ENCODE measurements at regions not wholly inside any gene's neighbourhood (a gene's known extent, or its start where the extent isn't known, plus 50 kb on each side); places are given as distances from the start of the nearest gene placed in this dataset.
A peak's percentile ranks its signal among the peaks of the same experiment; 100 is the strongest.
"Not testable (repeated sequence)": the region's sequence is repeated elsewhere in the genome, so short reads cannot be mapped to it uniquely, and the experiment has no call there.

GRCh38 chr11:15667127-15667725, 552.5 kb downstream of the INSC start:
- DNase-seq: no peak

- DNase-seq: no peak
Observed at GRCh38 chr11:15668718-15669117, 554.0 kb downstream of the INSC start.

GRCh38 chr11:15670520-15671070, 555.9 kb downstream of the INSC start:
- DNase-seq: no peak

GRCh38 chr11:15671216-15671615, 556.5 kb downstream of the INSC start:
- DNase-seq: no peak

- DNase-seq: no peak
Observed at GRCh38 chr11:15672825-15673224, 558.1 kb downstream of the INSC start.

- DNase-seq: no peak
Observed at GRCh38 chr11:15673408-15673831, 558.7 kb downstream of the INSC start.

- no peak for DNase-seq
Observed at GRCh38 chr11:15674756-15675155, 560.0 kb downstream of the INSC start.

- DNase-seq: no peak
Observed at GRCh38 chr11:15675683-15676082, 561.0 kb downstream of the INSC start.

- DNase-seq: no peak
Observed at GRCh38 chr11:15677181-15677580, 562.5 kb downstream of the INSC start.

GRCh38 chr11:15683528-15683927, 568.8 kb downstream of the INSC start:
- no peak for DNase-seq

GRCh38 chr11:15685306-15685705, 570.6 kb downstream of the INSC start:
- DNase-seq: no peak

GRCh38 chr11:15686259-15686658, 571.5 kb downstream of the INSC start:
- not testable (repeated sequence) for DNase-seq

- DNase-seq: no peak
Observed at GRCh38 chr11:15687342-15687741, 572.6 kb downstream of the INSC start.

GRCh38 chr11:15688351-15688792, 573.6 kb downstream of the INSC start:
- peak; percentile 46 for DNase-seq

- DNase-seq: no peak
Observed at GRCh38 chr11:15690320-15690719, 575.6 kb downstream of the INSC start.

GRCh38 chr11:15692739-15693138, 578.0 kb downstream of the INSC start:
- DNase-seq: no peak

GRCh38 chr11:15695096-15695721, 580.5 kb downstream of the INSC start:
- no peak for DNase-seq

- no peak for DNase-seq
Observed at GRCh38 chr11:15696069-15696468, 581.3 kb downstream of the INSC start.

- DNase-seq: no peak
Observed at GRCh38 chr11:15697437-15698236, 582.9 kb downstream of the INSC start.

- DNase-seq: no peak
Observed at GRCh38 chr11:15698855-15699254, 584.1 kb downstream of the INSC start.

- DNase-seq: no peak
Observed at GRCh38 chr11:15699978-15700377, 585.3 kb downstream of the INSC start.

- DNase-seq: no peak
Observed at GRCh38 chr11:15700456-15700855, 585.7 kb downstream of the INSC start.

- no peak for DNase-seq
Observed at GRCh38 chr11:15704064-15704463, 589.3 kb downstream of the INSC start.

GRCh38 chr11:15704556-15704955, 589.8 kb downstream of the INSC start:
- DNase-seq: no peak
